SU-DHL-6 (cell line): ENCODE measurements at regions not wholly inside any gene's neighbourhood (a gene's known extent, or its start where the extent isn't known, plus 50 kb on each side); places are given as distances from the start of the nearest gene placed in this dataset.

Source experiments
- EZH2phosphoT487 ChIP-seq: fragments of 200-600 bp; sonication (generic), shearing (Covaris generic); conservative IDR thresholded peaks from 2 replicates; pipeline ENCODE4 v1.6.1; 2018; ENCODE audit warnings: mild to moderate bottlenecking, antibody characterized with exemption, low read length, moderate library complexity, mixed read lengths
- TF ChIP-seq, protein P1 (sequence below): fragments of 200-600 bp; sonication (generic); IDR thresholded peaks from one replicate; pipeline ENCODE4 v1.5.1; 2017; ENCODE audit warnings: antibody characterized with exemption, mild to moderate bottlenecking, low read length, moderate library complexity; ENCODE audit not compliant: insufficient read depth, poor library complexity, severe bottlenecking

DNA sequence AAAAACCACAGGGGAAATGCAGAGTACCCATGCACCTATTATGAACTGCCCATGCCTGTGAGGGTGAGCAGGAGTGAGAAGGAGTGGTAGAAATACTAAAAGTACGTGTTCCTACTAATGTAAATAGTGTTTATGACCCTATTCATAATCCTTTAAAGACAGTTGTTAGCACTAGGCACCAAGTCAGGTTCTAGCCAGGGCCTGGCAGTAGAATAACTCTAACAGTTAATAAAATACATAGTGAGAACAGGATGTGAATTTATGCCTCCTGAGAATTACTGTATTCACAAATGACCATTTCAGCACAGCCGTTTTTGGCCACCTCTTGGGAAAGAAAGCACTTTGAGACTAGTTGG, 103.2 kb upstream of the TARS1 start:
- TF ChIP-seq, protein P1, sequence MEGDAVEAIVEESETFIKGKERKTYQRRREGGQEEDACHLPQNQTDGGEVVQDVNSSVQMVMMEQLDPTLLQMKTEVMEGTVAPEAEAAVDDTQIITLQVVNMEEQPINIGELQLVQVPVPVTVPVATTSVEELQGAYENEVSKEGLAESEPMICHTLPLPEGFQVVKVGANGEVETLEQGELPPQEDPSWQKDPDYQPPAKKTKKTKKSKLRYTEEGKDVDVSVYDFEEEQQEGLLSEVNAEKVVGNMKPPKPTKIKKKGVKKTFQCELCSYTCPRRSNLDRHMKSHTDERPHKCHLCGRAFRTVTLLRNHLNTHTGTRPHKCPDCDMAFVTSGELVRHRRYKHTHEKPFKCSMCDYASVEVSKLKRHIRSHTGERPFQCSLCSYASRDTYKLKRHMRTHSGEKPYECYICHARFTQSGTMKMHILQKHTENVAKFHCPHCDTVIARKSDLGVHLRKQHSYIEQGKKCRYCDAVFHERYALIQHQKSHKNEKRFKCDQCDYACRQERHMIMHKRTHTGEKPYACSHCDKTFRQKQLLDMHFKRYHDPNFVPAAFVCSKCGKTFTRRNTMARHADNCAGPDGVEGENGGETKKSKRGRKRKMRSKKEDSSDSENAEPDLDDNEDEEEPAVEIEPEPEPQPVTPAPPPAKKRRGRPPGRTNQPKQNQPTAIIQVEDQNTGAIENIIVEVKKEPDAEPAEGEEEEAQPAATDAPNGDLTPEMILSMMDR = no peak
- no peak for TF ChIP-seq EZH2phosphoT487
